Lung (tissue), 11 donors: ENCODE measurements at regions not wholly inside any gene's neighbourhood (a gene's known extent, or its start where the extent isn't known, plus 50 kb on each side); places are given as distances from the start of the nearest gene placed in this dataset.

Source experiments
- ATAC-seq: fragments of 200-7000 bp; cut with Tn5 transposase; one replicate; pipeline ENCODE4 v1.9.1; 2020; ENCODE audit warnings: moderate number of reproducible peaks; ENCODE audit not compliant: insufficient read depth, low FRiP score
- DNase-seq, 3 donors: peaks; one replicate each; pipeline ENCODE4 v3.0.0-alpha.2; 2013 to 2017
- H3K27ac ChIP-seq, 2 donors: one replicate each; pipeline ENCODE4 v1.5.1; 2013; ENCODE audit warnings: mild to moderate bottlenecking in 2 of 2, moderate library complexity in 2 of 2, control low read depth in 1 of 2, inconsistent platforms in 1 of 2, low read depth in 1 of 2, low read length in 1 of 2
- H3K27me3 ChIP-seq, 3 donors: one replicate each; pipeline ENCODE4 v1.5.1; 2013; ENCODE audit warnings: low read length in 2 of 3; ENCODE audit not compliant: control insufficient read depth in 3 of 3, insufficient read depth in 3 of 3
- H3K36me3 ChIP-seq, 4 donors: one replicate each; pipeline ENCODE4 v1.5.1; 2013; ENCODE audit warnings: low read length in 4 of 4, mild to moderate bottlenecking in 1 of 4, moderate library complexity in 1 of 4; ENCODE audit not compliant: control insufficient read depth in 4 of 4, insufficient read depth in 4 of 4
- H3K4me1 ChIP-seq, 5 donors: one replicate each; pipeline ENCODE4 v1.5.1; 2013; ENCODE audit warnings: low read length in 5 of 5, mild to moderate bottlenecking in 2 of 5, moderate library complexity in 1 of 5; ENCODE audit not compliant: control insufficient read depth in 5 of 5, insufficient read depth in 5 of 5
- H3K4me3 ChIP-seq: one replicate; pipeline ENCODE4 v1.5.1; 2013; ENCODE audit warnings: mild to moderate bottlenecking, control low read depth, moderate library complexity
- H3K9ac ChIP-seq, 2 donors: one replicate each; pipeline ENCODE4 v1.5.1; 2013; ENCODE audit warnings: low read length in 2 of 2, control low read depth in 1 of 2; ENCODE audit not compliant: insufficient read depth in 1 of 2
- H3K9me3 ChIP-seq, 4 donors: one replicate each; pipeline ENCODE4 v1.5.1; 2013; ENCODE audit warnings: low read length in 3 of 4, mild to moderate bottlenecking in 1 of 4, moderate library complexity in 1 of 4; ENCODE audit not compliant: control insufficient read depth in 4 of 4, insufficient read depth in 3 of 4
- CTCF ChIP-seq: IDR thresholded peaks from 2 replicates; pipeline ENCODE4 v1.5.1; 2012; ENCODE audit warnings: mild to moderate bottlenecking; ENCODE audit errors: control extremely low read depth, extremely low read depth
- WGBS, 2 donors: extraction: QIAGEN DNeasy Blood & Tissue Kit; methylation state at CpG; one replicate each; pipeline ENCODE4 v1.1.7; 2013; 5-methylcytosine and 5-hydroxymethylcytosine counted together
- donor health status: control.
- donor health status: control.
- donor health status: Bipolar disorder and iron deficiency.
- donor health status: healthy.
- donor health status: DM: yes; HTN: yes; CAD: no.

DNA sequence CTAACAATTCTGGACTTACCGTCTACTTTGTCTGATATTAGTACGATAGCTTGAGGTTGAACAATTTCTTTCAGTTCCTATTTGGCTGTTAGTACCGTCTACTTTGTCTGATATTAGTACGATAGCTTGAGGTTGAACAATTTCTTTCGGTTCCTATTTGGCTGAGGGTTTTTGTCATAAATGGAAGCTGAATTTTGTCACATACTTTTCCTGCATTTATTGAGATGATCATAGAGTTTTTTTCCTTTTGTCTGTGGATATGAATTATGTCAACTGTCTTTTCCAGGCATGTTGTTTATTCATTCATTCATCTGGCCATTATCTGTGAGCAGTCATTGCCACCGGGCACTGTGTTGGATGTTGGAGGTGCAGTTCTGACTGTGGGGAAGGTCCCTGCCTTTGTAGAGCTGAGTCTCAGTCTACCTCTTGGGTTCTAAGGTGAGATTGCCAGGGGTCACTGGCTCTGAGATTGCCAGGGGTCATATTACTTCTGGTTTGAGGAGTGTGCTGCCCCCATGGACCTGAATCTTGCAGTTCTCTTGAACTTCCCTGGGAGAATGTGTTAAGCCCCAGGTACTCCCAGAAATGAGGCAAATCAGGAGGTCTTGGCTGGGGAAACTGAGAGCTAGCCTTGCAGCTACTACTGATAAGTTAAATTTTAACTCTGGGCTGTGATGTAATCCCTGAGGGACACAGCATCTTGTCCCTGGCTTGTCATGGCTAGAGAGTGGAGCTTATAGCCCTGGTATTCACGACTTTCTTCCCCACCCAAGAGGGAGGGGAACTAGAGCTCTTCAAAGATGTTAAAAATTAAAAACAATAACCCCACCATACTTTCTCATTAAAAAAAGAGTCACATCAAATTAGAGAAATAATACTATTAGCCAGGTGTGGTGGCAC, 89.1 kb upstream of the MBOAT2 start:
- no peak for TF ChIP-seq CTCF
- DNase-seq (no peak), ATAC-seq (no peak)
- 64 to 71% methylated on average over 7 of the region's 7 CpGs for WGBS, 2 donors
- Histone ChIP-seq H3K27ac (no peak overlapping the region), H3K36me3 (no peaks in the 10 kb centered on the region), H3K9me3 (no peaks in the 10 kb centered on the region), H3K4me3 (no peak overlapping the region), H3K27me3 (no peaks in the 10 kb centered on the region), H3K9ac (no peak overlapping the region), H3K4me1 (peaks cover 0 to 19% (median 6%) of the 10 kb centered on the region in 5 donors)

DNA sequence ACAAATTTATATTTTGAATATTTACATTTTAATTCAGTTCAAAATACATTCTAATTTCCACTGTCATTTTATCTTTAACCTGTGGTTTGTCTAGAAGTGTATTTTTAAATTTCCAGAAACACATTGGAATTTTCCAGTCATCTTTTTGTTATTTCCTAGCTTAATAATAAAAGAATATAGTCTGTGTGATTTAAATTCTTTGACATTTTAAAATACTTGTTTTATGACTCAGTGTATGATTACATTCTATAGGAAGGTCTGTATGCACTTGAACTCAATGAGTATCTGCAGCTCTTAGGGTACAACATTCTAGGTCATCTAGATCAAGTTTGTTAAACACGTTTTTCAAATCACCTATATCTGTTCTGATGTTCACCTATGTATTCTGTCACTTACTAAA, 88.3 kb upstream of the MBOAT2 start:
- H3K9ac ChIP-seq = no peak overlapping the region
- H3K36me3 ChIP-seq = no peaks in the 10 kb centered on the region
- no peak for DNase-seq
- no peak overlapping the region for H3K4me3 ChIP-seq
- H3K4me1 ChIP-seq = peaks cover 0 to 14% (median 11%) of the 10 kb centered on the region in 5 donors
- ATAC-seq = no peak
- no peaks in the 10 kb centered on the region for H3K27me3 ChIP-seq
- H3K9me3 ChIP-seq = no peaks in the 10 kb centered on the region
- H3K27ac ChIP-seq = no peak overlapping the region
- no peak for TF ChIP-seq CTCF
- WGBS, 2 donors = 87 to 89% methylated on average over 1 of the region's 1 CpG

GRCh38 chr2:9089831-9090230, 86.3 kb upstream of the MBOAT2 start:
- 86 to 89% methylated on average over 5 of the region's 5 CpGs for WGBS, 2 donors
- H3K9me3 ChIP-seq = no peaks in the 10 kb centered on the region
- H3K4me3 ChIP-seq = no peak overlapping the region
- H3K27me3 ChIP-seq = no peaks in the 10 kb centered on the region
- DNase-seq (no peak), ATAC-seq (no peak)
- no peak overlapping the region for H3K9ac ChIP-seq
- no peak for TF ChIP-seq CTCF
- H3K36me3 ChIP-seq = no peaks in the 10 kb centered on the region
- peaks cover 0 to 15% (median 0%) of the 10 kb centered on the region in 5 donors for H3K4me1 ChIP-seq
- H3K27ac ChIP-seq = no peak overlapping the region
